NCI-H524 (cell line): ENCODE measurements at regions not wholly inside any gene's neighbourhood (a gene's known extent, or its start where the extent isn't known, plus 50 kb on each side); places are given as distances from the start of the nearest gene placed in this dataset.
"Not testable (repeated sequence)": the region's sequence is repeated elsewhere in the genome, so short reads cannot be mapped to it uniquely, and the experiment has no call there.

Source experiments
- DNase-seq, 2 experiments: peaks; one replicate each; lab custom pipeline; 2025; lab: John Stamatoyannopoulos, UW

- DNase-seq: no peak
Observed at GRCh38 chr5:96133341-96134079, 171.9 kb upstream of the ELL2 start.

DNA sequence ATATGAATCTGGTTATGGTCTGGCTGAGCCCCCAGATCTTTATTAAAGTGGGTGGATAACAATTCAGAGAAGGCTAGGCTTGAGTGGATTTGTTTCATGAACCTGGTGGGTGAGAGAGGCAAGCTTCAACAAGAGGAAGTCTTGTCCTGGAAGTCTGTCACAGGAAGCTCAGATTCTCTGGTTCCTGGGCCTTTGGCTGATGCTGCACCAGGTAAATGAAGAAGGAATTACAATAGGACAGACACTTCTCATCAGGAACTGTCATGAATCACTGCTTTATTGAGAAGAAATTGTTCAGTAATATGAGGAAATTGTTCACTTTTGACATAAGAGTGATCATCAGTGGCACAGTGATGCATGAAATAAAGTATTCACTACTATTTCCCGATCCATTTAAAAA is 167.6 kb upstream of the ELL2 start:
- DNase-seq: no peak

GRCh38 chr5:96128204-96128864 is 166.7 kb upstream of the ELL2 start:
- no peak for DNase-seq

- no peak for DNase-seq
Observed at GRCh38 chr5:96127538-96127937, 165.9 kb upstream of the ELL2 start.

- DNase-seq: no peak
Observed at GRCh38 chr5:96125231-96125891, 163.7 kb upstream of the ELL2 start.

GRCh38 chr5:96124589-96124988 is 162.9 kb upstream of the ELL2 start:
- DNase-seq: no peak

GRCh38 chr5:96123418-96123817 is 161.8 kb upstream of the ELL2 start:
- DNase-seq: no peak

DNA sequence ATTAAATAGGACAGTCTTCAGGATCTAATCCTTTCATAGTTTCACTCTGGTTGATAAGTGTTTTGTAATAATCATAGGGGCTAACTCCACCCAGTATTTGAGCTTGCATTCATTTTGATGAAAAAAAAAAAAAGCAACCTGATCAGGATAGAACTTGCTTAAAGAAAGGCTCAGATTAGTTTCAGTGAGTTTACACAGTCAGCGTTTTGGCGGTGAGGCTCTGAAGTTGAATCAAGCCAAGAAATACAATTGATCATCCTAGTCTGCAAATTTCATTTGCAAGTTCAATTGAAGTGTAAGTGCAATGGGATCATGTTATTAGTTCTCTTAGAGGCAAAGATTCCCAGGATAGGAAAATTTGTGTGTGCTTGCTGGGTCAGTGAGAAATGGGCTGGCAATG is 159.7 kb upstream of the ELL2 start:
- no peak for DNase-seq

DNA sequence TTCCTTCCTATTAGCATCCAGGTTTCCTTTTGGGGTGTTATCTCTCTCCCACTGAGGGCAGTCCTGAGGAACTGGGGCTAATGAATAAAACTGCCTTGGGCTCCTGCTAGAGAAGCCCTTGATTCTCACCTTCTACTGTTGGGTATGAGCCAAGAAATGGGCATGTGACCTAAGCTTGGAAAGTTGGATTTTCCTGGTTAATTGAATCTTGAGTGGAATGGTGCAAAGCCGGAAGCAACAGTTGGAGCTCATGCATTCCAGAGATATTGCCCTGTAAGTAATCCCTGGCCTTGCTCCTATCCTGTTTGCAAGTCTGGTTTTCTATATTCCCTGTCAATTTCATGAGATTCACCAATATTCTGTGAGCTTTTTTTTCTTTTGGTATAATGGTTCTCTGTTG is 158.5 kb upstream of the ELL2 start:
- DNase-seq: peak; percentile 45 to 68

- DNase-seq: no peak
Observed at GRCh38 chr5:96117771-96118651, 156.4 kb upstream of the ELL2 start.

DNA sequence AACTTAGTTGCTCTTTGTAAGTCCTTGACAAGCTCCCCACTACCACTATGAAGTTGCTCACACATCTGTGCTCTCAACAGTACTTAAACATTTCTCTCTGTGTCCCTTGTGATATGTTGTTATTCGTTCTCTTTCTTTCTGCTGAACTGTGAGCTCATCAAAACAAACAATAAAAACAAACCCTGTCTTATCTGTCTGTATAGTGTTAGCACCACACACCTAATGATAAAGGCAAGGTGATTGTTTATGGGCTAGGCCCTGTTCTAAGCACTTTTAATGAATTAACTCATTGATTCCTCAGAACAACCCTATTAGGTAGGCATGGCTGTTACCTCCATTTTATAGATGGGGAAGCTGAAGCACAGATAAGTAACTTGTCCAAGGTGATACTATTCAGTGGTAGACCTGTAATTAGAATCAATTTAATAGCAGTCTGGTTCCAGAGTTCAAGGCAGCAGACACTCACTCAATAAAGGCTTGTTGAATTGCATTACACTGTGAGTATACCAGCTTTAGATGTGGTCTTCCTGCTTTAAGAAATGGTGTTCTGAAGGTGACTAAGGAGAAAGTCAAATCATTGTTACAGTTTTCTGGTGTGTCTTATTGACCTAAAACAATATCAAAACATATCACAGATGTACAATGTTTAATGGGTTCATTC is 153.6 kb upstream of the ELL2 start:
- DNase-seq: no peak

- no peak for DNase-seq
Observed at GRCh38 chr5:96114736-96115135, 153.1 kb upstream of the ELL2 start.

DNA sequence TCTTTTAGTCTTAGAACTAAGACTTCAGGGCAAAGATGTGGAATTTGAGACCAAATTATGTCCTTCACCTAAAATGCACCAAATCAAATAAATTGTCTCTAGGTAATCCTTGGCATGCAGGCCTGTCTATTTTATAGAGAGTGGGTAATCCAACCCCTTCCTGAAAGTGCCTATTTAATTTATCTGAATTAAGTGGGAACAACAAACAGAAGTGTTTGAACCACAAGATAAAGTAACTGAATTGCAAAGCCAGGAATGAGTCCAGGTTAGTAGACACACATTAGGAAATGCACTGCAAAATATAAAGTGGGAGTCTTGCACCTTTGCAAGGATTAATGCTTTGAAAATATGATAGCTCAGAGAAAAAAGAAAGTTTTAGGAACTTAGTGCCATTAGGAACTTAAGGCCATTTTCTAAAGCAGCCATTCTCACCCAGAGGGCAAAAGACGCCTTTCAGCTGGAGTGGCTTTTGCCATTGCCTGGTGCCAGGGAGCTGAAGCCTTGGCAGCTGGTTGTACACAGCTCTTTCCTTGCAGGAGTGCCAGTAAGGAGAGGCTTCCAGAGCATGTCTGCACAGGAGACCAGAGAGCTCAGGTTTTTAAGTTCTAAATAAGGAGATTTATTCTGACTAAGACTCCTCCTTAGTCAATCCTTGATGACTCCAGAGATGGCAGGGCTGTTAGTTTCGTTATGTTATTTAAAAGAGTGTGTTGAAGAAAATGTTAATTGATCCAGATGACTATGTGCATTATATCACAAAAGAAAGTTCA is 151.7 kb upstream of the ELL2 start:
- no peak for DNase-seq

DNA sequence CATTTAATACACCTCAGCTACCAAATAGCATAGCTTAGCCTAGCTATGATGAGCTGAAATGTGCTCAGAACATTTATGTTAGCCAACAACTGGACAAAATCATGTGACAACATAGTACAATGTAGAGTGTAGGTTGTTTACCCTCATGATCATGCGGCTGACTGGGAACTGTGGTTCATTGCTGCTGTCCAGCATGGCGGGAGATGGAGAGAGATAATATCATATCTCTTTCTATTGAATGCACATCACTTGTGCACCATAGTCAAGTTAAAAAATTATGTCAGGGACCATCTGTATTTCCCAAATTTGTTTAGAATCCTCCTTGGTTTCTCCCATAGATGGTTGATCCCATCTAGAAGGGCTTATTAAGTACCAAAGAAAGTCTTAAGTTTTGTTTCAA is 151.1 kb upstream of the ELL2 start:
- DNase-seq: no peak

DNA sequence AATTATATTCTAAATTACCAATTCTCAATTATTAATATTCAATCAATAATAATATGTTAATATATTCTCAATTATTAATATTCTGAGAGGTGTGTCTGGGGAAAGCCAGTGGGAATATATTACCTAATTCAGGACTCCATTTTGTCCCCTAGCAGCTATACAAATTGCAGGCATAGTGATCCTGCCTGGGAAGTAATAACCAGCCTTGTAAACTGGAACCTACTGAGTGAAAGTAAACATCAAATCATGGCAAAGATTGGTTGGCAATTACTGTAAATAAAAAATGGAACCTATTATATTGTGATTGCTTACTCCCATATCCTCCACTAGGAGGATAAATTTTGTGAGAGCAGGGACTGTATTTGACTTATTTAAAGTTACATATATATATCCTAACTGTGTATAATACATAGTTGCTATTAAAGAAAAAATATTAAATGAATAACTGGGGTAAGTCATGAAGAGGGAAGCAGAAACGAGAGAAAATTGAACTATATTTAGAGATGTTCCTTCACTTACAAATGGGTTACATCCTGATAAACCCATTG is 150.5 kb upstream of the ELL2 start:
- no peak for DNase-seq

DNA sequence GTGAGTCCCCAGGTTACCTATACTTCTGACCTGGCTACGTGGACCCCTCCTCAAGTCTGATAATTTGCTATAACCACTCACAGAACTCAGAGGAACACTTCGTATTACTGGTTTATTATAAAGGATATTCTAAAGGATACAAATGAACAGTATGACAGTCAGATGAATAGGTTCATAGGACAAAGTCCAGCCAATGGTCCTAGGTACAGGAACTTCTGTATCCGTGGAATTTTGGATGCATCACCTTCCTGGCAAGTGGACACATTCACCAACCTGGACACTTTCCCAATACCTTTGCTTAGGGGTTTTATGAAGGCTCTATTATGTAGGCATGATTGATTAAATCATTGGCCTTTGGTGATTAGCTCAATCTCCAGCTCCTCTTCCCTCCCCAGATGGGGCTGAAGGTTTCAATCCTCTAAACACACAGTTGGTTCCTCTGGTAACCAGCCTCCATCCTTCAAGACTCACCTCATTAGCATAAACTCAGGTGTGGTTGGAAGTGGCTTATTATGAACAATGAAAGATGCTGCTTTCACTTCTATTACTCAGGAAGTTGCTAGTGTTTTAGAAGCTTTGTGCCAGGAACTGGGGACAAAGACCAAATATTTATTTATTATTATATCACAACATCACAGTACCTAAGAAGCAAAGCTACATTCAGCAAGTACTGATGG is 149.6 kb upstream of the ELL2 start:
- no peak for DNase-seq

GRCh38 chr5:96110300-96110699 is 148.6 kb upstream of the ELL2 start:
- no peak for DNase-seq

GRCh38 chr5:96108629-96109028 is 147.0 kb upstream of the ELL2 start:
- not testable (repeated sequence) for DNase-seq

GRCh38 chr5:96103829-96104228 is 142.2 kb upstream of the ELL2 start:
- not testable (repeated sequence) for DNase-seq
